Heart left ventricle (tissue), 16 donors: ENCODE measurements at regions not wholly inside any gene's neighbourhood (a gene's known extent, or its start where the extent isn't known, plus 50 kb on each side); places are given as distances from the start of the nearest gene placed in this dataset.
A peak's percentile ranks its signal among the peaks of the same experiment; 100 is the strongest.

ENCODE experiments used
- ATAC-seq, 4 donors: fragments of 200-7000 bp; cut with Tn5 transposase; one replicate each; pipeline ENCODE4 v1.9.1; 2020 to 2022; ENCODE audit warnings: moderate library complexity in 4 of 4, mild to moderate bottlenecking in 3 of 4, moderate number of reproducible peaks in 1 of 4
- DNase-seq, 5 donors: peaks; one replicate each; pipeline ENCODE4 v3.0.0-alpha.2; 2020
- H3K27ac ChIP-seq, 12 donors: fragments of 200-600 bp; sonication (generic) in 4 of 12; one replicate each; pipeline versions ENCODE4 v1.5.0 to v1.8.0; 2016 to 2022; ENCODE audit warnings: mild to moderate bottlenecking in 2 of 12
- H3K27me3 ChIP-seq, 9 donors: fragments of 200-600 bp; sonication (generic) in 2 of 9; one replicate each; pipeline versions ENCODE4 v1.5.1 to v1.8.0; 2016 to 2022; ENCODE audit warnings: mild to moderate bottlenecking in 3 of 9
- H3K36me3 ChIP-seq, 9 donors: fragments of 200-600 bp; sonication (generic) in 2 of 9; one replicate each; pipeline versions ENCODE4 v1.5.0 to v1.8.0; 2018 to 2022; ENCODE audit warnings: mild to moderate bottlenecking in 2 of 9
- H3K4me1 ChIP-seq, 12 donors: fragments of 200-600 bp; sonication (generic) in 4 of 12; one replicate each; pipeline versions ENCODE4 v1.5.0 to v1.8.0; 2016 to 2022; ENCODE audit warnings: mild to moderate bottlenecking in 3 of 12
- H3K4me3 ChIP-seq, 12 donors: fragments of 200-600 bp; sonication (generic) in 4 of 12; one replicate each; pipeline versions ENCODE4 v1.5.0 to v1.8.0; 2017 to 2022; ENCODE audit warnings: mild to moderate bottlenecking in 9 of 12, moderate library complexity in 4 of 12
- H3K9me3 ChIP-seq, 12 donors: fragments of 200-600 bp; sonication (generic) in 4 of 12; one replicate each; pipeline versions ENCODE4 v1.5.0 to v1.8.0; 2016 to 2022; ENCODE audit warnings: mild to moderate bottlenecking in 1 of 12
- CTCF ChIP-seq, 12 donors: fragments of 200-600 bp; sonication (generic) in 4 of 12; IDR thresholded peaks; one replicate each; pipeline versions ENCODE4 v1.5.0 to v1.8.0; 2018 to 2022; ENCODE audit warnings: antibody characterized with exemption in 12 of 12, mild to moderate bottlenecking in 5 of 12
- POLR2A ChIP-seq, 2 donors: fragments of 450-650 bp; IDR thresholded peaks; one replicate each; pipeline ENCODE4 v1.6.1; 2017; ENCODE audit warnings: antibody characterized with exemption in 2 of 2, mild to moderate bottlenecking in 2 of 2, moderate library complexity in 2 of 2
- WGBS, 4 donors: extraction: QIAGEN DNeasy Blood & Tissue Kit in 2 of 4; methylation state at CpG; one replicate each; pipeline versions ENCODE4 v1.1.5 to v1.1.7; 2013 to 2018; 5-methylcytosine and 5-hydroxymethylcytosine counted together
- intact Hi-C, 10 donors: fragments of 100-400 bp; cut with DNase I; formaldehyde crosslinking; loops; one replicate each; pipeline versions ENCODE4 v1.11.1 to v1.14.2; 2022
- donor health status: ischemic (EF 13 %, LVEDD 7.1; RV severe dilation, severe dysfunction).
- donor health status: healthy with polysubstance abuse.
- donor health status: DM: no; HTN: yes; CAD: no.
- donor health status: DM: no; HTN: no; CAD: no.
- donor health status: ischemic (EF 25% LVEDD 6.9; RV normal size, moderate dysfunction).
- donor health status: ischemic (EF 25% LVEDD 5.7; RV mildly dilated, moderate dysfunction).
- donor health status: healthy.
- donor health status: DM: yes; HTN: yes; CAD: no.
- donor health status: ischemic (EF 35%, LVEDD 5.7; RV mildly dilated, moderate dysfunction).
- donor health status: nonischemic (EF 11% LVEDD 7.7; RV severe dilation, severe dysfunction).
- donor health status: DM: yes; HTN: yes; CAD: no.
- donor health status: PGD.
- donor health status: ischemic (EF 29% LVEDD 5.4; RV normal size, mild dysfunction).
- donor health status: nonischemic (EF 23%, LVEDD 6.1; RV moderate dilation, normal function).

- no peak for TF ChIP-seq CTCF (IDR thresholded peaks at IDR 0.05)
- TF ChIP-seq POLR2A (IDR thresholded peaks at IDR 0.05), result no peak
- Histone ChIP-seq H3K4me1 (peaks cover 0 to 20% (median 8%) of the 10 kb centered on the region in 12 donors), H3K27me3 (no peaks in the 10 kb centered on the region), H3K9me3 (peaks cover 0 to 7% (median 0%) of the 10 kb centered on the region in 12 donors), H3K4me3 (no peak overlapping the region), H3K36me3 (no peaks in the 10 kb centered on the region), H3K27ac (peak overlapping the region in 5 of 12 donors; percentile 1 to 70 (median 68))
- WGBS, 4 donors, result 54 to 70% (median 64%) methylated on average over 8 of the region's 8 CpGs
- intact Hi-C loops, result loop anchor here in 1 of 10 donors (5.0 kb wide), 1 partner anchor 91 kb away; the partner anchor contains the start of gene HNRNPU
- no peak for ATAC-seq
- DNase-seq, result no peak
These were observed 88.6 kb upstream of the HNRNPU start for GRCh38 chr1:244952940-244953339.

- H3K4me3 ChIP-seq, result no peak overlapping the region
- peak overlapping the region in 1 of 12 donors; percentile 18 for H3K27ac ChIP-seq
- DNase-seq, result no peak
- WGBS, 4 donors, result 90 to 93% (median 92%) methylated on average over 5 of the region's 5 CpGs
- intact Hi-C loops, result loop anchor here in 1 of 10 donors (5.0 kb wide), 1 partner anchor 90 kb away; the partner anchor contains the start of gene HNRNPU
- no peak for TF ChIP-seq CTCF (IDR thresholded peaks at IDR 0.05)
- TF ChIP-seq POLR2A (IDR thresholded peaks at IDR 0.05), result no peak
- no peak for ATAC-seq
- H3K4me1 ChIP-seq, result peaks cover 0 to 20% (median 8%) of the 10 kb centered on the region in 12 donors
- no peaks in the 10 kb centered on the region for H3K36me3 ChIP-seq
- no peaks in the 10 kb centered on the region for H3K27me3 ChIP-seq
- peaks cover 0 to 8% (median 0%) of the 10 kb centered on the region in 12 donors for H3K9me3 ChIP-seq
These were observed 88.1 kb upstream of the HNRNPU start for GRCh38 chr1:244952280-244952933.

GRCh38 chr1:244948416-244948815 lies 84.1 kb upstream of the HNRNPU start:
- Histone ChIP-seq H3K4me1 (peaks cover 0 to 9% (median under 1%) of the 10 kb centered on the region in 12 donors), H3K27me3 (no peaks in the 10 kb centered on the region), H3K4me3 (no peak overlapping the region), H3K9me3 (peaks cover 0 to 8% (median 0%) of the 10 kb centered on the region in 12 donors), H3K27ac (no peak overlapping the region), H3K36me3 (no peaks in the 10 kb centered on the region)
- no peak for ATAC-seq
- 94 to 97% (median 95%) methylated on average over 4 of the region's 4 CpGs for WGBS, 4 donors
- no peak for TF ChIP-seq CTCF (IDR thresholded peaks at IDR 0.05)
- TF ChIP-seq POLR2A (IDR thresholded peaks at IDR 0.05), result no peak
- DNase-seq, result no peak
- intact Hi-C loops, result no loop called here

GRCh38 chr1:244945109-244945671 lies 80.8 kb upstream of the HNRNPU start:
- H3K36me3 ChIP-seq, result no peaks in the 10 kb centered on the region
- no peak for DNase-seq
- no peak for TF ChIP-seq CTCF (IDR thresholded peaks at IDR 0.05)
- no peak for TF ChIP-seq POLR2A (IDR thresholded peaks at IDR 0.05)
- ATAC-seq, result no peak
- H3K9me3 ChIP-seq, result peaks cover 0 to 8% (median 0%) of the 10 kb centered on the region in 12 donors
- H3K4me1 ChIP-seq, result no peaks in the 10 kb centered on the region
- intact Hi-C loops, result no loop called here
- no peak overlapping the region for H3K27ac ChIP-seq
- H3K27me3 ChIP-seq, result no peaks in the 10 kb centered on the region
- 68 to 72% (median 70%) methylated on average over 3 of the region's 3 CpGs for WGBS, 4 donors
- H3K4me3 ChIP-seq, result no peak overlapping the region
